ENCODE measurements at regions not wholly inside any gene's neighbourhood (a gene's known extent, or its start where the extent isn't known, plus 50 kb on each side); places are given as distances from the start of the nearest gene placed in this dataset.

DNA sequence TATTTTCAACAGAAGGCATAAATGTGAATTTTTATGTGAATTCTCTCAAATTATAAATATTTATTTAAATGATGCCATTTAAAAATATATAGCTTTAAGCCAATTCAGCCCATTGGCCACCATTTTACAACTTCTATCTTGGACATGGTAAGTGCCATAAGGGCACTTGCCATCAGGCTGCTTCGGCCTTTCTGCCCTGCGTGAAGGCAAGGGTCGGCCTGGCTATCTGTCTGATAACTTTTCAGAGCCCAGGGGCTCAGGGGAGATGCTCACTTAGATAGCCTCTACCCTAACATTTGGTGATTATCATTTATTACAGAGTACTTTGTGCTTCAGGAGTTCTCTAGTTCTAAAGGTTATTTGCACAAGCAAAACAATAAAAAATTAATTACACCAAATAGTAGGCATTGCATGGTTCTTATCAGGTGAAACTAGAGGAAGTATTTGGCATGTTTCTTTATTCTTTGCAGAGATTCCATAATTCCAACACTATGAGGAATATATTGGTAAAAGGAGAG, 62.4 kb upstream of the MBNL1 start:
- TF ChIP-seq BHLHE40 (IDR thresholded peaks at IDR 0.05; ENCODE audit: borderline replicate concordance): no peak
- TF ChIP-seq FOXM1 (IDR thresholded peaks at IDR 0.05; ENCODE audit: borderline replicate concordance): no peak
- TF ChIP-seq ELF4 (IDR thresholded peaks at IDR 0.05): no peak

All from HEK293T (cell line).